ENCODE measurements at regions not wholly inside any gene's neighbourhood (a gene's known extent, or its start where the extent isn't known, plus 50 kb on each side); places are given as distances from the start of the nearest gene placed in this dataset.

DNA sequence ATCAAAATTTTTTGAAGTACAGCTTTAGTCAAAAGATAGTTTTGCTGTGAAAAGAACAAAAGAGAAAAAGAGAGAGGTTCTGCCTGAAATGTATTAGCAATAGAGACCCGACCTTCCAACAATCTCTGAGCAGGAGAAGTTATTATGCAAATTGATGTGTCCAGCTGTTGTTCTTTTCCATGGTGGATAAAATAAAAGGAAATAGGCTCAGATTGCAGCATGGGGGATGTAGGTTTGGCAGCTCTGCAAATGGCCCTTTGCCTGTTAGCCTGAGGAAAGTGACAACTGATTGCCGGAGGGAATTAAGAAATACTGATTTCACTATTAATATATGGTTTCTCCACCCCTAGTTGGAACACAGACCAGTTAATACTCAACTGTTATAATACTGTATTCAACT is 1283.2 kb upstream of the NXPH2 start:
- DNase-seq (ENCODE audit: low read depth in 2 of 2): no peak

DNA sequence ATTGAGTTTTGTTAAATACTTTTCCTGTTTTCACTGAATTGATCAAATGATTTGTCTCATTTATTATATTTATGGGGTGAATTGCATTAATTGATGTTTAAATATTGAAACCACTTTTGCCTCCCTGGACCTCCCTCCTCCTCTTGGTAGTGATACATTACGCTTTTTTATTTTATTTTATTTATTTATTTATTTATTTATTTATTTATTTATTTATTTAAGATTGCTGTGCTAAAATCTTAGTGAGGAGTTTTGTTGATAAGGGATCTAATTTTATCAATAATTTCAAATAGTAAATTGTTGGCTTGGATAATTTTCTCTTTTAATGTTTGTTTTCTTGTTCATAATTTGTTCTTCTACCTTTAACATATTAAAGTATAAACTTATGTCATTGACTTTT is 1281.0 kb upstream of the NXPH2 start:
- DNase-seq (ENCODE audit: low read depth in 2 of 2): no peak

DNA sequence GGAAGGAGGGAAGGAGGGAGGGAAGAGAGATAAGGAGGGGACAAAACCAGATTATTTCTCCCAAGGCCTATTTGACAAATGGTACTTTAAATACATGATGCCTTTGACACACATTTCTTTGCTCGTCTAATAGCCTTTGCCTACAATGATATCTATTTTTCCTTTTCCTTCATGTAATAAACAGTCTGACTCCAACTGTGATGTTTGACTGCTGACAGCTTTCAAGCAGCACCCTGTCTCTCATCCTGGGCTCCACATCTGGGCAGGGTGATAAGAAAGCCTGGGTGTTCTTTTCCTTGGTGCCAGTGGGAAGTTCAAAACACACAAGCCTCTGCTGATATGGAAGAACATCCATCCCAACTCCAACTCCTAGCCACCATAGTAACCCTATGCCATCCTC is 1277.7 kb upstream of the NXPH2 start:
- DNase-seq (ENCODE audit: low read depth in 2 of 2): no peak

DNA sequence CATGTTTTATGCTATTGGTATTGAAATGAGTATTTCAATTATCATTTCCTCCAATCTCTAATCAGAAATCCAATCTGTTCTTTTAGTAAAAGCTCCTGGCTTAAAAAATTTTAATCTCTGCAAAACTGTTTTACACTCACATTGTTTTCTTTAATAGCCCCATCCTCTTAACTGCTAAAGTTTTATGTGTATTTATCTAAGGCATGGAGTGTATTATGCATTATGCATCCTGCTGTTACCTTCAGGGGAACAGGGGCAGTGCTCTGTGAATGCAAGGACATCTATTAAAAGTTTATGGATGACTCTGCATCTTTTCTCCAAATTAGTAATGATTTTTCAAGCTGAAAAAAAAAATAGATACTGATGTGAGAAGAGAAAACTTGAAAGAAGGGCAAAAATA is 1261.6 kb upstream of the NXPH2 start:
- DNase-seq (ENCODE audit: low read depth in 2 of 2): no peak

DNA sequence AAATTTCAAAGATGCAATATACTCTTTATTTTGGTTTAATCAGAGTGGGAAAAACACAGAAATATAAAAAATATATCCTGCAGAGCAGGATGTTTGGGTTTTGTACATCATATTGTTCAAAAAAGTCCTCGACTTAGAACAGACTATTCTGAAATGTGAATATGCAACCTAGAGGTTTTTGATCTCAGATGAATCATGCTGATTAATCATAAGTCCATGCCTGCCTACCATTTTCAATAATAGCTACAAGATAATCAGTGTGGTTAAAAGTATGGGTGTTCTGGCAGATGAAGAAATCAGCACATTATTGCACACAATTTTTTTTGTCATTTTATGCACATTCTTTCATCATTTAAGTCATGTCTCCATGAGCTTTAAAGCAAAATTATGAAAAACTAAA is 1261.0 kb upstream of the NXPH2 start:
- DNase-seq (ENCODE audit: low read depth in 2 of 2): no peak

DNA sequence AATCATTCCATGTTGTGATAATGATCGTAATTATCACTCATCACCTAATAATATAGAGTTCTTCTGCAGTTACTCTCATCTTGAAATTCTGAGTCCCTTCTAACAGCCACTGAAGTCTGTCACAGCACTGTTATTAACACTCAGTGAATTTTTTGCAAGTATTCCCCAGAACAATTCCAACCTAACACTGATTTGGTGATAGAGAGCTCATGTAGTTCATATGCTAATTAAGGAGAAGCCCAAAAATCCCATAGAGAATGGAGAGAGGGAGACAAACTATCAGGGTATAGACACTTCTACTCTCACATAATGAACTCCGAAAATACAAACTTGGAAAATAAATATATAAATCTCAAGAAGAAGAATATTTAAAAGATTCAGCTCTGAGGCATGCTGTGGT is 1253.4 kb upstream of the NXPH2 start:
- no peak for DNase-seq (ENCODE audit: low read depth in 2 of 2)

DNA sequence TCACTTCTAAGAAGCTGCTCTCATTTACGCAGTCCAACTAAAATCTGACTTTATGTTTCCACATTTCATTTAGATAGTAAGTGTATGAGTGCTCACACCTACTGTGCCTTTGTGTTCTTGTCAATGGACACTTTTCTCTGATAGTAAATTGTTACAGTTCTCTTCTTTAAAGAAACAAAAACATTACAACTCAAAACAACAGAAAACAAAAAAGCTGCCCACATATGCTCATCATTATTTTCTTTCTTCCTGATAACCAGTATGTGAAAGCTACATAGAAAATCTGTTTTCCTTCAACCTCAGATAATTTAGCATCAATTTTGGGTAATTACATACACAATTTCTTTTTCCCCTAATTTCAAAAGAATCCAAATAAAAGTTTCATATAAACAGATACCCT is 1247.8 kb upstream of the NXPH2 start:
- DNase-seq (ENCODE audit: low read depth in 2 of 2): no peak

DNA sequence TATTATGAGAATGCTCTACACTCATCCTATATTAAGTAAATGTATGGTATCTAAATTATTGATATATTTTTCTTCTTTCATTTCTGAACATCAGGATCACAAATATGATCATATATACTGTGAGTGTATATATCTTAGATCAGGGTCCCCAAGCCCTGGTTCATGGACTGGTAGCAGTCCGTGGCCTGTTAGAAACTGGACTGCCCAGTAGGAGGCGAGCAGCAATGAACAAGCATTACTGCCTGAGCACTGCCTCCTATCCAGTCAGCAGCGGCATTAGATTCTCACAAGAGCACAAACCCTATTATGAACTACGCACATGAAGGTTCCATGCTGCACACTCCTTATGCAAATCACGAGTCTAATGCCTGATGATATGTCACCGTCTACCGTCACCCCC is 1247.1 kb upstream of the NXPH2 start:
- no peak for DNase-seq (ENCODE audit: low read depth in 2 of 2)

DNA sequence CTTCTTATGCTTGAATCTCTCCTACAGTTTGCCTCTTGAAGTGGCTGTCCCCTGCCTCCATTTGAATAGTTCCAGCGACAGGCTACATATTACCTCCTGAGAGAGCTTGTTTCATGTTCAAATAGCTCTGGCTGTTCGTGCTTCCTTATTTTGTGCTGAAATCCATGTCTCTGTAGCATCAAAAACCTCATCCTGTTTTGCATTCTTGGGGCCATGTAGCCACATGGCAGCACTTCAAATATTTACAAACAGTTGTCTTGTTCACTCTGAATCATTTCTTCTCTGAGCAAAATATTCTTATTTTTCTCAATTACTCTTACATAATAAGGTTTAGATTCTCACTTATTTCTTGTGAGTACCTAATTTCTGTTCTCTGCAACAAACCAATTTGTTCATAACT is 1243.1 kb upstream of the NXPH2 start:
- no peak for DNase-seq (ENCODE audit: low read depth in 2 of 2)

DNA sequence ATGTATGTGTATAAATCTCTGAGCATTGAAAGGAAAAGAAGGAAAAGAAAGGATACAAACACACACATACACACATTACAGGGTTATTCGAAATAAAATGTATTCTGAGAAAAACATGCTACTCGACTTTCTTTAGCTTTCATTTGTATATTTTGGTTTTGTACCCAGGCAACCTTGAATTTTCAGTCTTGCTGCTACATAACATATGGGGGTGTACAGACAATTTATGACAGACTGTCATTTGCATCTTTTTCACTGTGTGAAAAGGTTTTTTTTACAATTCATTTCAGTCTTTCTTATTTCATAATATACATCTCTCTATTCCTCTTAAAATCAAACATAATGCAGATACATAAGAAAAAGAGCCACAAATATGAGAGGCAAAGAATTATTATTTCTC is 1238.4 kb upstream of the NXPH2 start:
- DNase-seq (ENCODE audit: low read depth in 2 of 2): no peak

DNA sequence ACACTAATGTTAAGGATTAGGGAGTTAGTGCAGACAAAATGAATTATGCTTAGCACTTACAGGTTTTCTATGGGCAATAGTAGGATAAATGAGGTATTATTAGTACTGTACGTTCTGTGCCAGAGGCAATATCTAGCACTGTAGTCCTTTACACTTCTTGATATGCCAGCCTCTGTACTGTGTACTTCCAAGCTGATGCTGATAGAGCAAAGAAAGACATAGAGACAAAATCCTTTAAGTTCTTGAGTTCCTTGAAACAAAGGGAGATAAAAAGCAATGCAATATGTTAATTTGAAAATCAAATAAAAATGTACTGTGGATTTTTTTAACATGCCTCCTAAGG is 1234.0 kb upstream of the NXPH2 start:
- DNase-seq (ENCODE audit: low read depth in 2 of 2): no peak

DNA sequence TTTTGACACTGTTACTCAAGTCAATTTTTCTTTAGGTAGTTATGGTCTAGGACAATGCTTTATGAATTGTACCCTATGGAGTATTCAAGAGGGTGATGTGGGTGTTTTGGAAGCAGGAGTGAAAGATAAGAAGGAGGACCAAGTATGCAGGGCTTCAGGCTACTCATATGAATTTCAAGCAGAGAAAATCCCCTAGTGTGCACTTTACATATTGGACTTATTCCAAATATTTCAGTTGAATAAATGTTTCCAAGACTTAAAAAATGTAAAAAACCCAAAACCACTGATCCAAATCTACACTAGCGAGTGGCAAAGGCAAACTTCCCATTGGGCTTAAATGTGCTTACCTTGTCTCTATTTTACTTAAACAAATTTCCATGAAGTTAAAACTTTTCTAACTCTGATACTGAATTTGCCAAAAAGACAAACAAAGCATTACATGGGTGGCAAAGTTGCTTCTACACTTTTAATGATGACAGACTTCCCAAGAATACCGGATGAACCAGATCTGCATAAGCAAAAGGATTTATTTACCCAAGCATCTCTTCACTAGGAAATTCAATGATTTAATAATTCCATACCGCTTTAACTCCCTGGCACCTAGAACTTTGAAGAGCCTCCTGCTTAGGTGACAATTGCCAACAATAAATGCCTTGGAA is 1233.5 kb upstream of the NXPH2 start:
- no peak for DNase-seq (ENCODE audit: low read depth in 2 of 2)

DNA sequence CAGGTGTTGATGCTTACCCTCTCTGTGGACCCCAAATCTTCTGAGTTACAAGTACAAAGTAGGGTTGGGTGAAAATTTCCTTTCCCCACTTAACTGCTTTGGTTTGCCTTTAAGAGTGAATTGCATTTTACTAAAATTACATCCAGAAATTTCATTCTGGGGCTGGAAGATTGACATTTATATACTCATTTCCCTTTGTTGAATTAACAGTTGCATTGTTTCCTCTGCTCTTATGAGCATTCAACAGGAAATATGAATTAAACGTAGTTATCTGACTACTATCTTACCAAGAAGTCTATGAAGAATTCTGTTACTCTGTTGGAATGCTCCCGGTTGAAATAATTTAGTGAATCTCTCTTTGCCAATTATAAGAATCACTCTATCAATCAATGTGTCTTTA is 1231.1 kb upstream of the NXPH2 start:
- no peak for DNase-seq (ENCODE audit: low read depth in 2 of 2)

DNA sequence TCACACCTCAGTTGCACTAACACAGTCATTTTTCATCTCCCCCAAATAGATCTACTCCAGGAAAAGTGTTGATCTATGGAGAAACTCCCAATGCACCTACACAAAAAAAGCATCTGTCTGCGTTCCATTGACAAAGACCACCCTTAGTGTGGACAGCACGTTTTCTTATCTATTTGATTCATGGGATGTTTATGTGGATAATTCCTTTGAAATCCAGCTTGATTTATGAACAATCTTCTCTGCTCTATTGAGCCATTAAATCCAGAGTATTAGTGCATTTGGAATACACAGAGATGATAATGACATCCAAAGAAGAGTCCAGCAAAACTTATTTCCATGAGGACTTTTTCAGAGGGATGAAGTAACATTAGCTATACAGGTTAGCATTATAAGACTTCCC is 1221.9 kb upstream of the NXPH2 start:
- no peak for DNase-seq (ENCODE audit: low read depth in 2 of 2)

DNA sequence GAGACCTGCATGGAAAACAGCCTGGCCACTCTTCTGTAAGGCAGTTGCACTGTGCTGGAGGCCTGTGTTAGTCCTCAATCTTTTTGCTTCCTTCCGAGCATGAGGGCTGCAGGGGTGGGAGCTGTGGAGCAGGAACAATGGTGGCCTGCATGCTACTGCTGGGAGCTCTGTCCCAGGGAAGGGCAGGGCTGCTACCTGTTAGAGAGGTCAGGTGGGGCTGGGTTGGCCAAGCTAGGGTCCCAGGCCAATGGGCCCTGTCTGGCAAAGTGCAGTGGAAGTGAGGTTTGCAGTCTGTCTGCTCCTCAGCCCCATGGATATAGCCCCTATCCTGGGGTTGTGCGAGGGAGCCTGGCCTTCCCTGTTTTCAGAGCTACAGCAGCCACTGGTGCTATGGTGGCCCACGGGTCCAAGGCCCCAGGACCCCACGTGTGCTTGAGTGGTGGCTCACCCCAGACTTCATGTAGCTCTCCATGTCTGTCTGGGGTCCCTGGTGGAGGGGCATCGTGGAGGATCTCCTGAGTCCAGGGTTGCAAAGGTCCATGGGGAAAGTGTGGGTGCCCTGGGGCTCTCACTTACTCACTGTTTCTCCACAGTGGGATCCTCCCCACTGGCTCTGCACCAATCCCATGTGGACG is 1212.6 kb upstream of the NXPH2 start:
- DNase-seq (ENCODE audit: low read depth in 2 of 2): no peak

DNA sequence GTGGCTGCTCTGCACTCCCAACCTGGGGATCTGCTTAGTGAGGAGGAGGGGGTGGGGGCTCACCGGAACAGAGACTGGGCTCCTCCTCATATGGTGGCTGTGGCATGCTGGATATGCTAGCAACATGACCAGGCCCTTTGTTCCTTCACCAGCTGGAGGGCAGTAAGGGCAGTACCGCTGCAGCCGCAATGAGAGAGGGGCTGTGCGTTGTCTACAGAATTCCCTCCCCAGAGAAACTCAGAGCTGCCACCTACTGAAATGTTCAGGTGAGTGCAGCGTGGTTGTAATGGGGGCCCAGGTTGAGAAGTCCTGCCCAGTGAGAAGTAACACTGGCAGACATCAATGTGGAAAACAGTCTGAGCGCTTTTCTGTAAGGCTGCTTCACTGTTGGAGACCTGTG is 1211.9 kb upstream of the NXPH2 start:
- no peak for DNase-seq (ENCODE audit: low read depth in 2 of 2)

DNA sequence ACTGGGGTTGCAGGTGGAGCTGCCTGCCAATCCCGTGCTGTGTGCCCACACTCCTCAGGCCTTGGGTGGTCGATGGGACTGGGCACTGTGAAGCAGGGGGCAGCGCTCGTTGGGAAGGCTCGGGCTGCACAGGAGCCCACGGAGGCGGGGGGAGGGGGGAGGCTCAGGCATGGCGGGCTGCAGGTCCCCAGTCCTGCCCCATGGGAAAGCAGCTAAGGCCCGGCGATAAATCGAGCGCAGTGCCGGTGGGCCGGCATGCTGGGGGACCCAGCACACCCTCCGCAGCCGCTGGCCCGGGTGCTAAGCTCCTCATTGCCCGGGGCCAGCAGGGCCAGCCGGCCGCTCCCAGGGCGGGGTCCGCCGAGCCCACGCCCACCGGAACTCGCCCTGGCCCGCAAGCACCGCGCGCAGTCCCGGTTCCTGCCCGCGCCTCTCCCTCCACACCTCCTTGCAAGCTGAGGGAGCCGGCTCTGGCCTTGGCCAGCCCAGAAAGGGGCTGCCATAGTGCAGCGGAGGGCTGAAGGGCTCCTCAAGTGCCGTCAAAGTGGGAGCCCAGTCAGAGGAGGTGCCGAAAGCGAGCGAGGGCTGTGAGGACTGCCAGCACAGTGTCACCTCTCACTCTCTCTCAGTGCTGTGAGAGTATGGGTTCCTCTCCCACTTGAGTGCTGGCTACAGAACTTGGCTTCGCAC is 1210.6 kb upstream of the NXPH2 start:
- no peak for DNase-seq (ENCODE audit: low read depth in 2 of 2)

DNA sequence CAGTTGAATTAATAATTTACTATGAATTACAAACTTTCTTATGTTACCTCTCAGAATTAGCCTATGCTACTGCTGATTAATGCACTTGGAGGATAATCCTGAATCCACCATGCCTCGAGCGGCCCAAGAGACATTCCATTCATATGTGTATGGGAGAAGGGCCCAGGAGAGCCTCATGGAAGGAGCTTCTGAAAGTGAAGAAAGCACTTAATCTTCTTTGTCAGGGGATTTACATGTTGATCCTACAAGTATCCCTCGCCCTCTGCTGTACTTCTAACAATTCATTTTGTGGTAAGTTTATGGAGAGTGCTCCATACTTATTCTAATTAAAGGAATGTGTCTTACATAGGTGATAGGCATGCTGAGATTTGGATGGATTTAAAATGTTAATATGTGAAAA is 1189.1 kb upstream of the NXPH2 start:
- no peak for DNase-seq (ENCODE audit: low read depth in 2 of 2)

DNA sequence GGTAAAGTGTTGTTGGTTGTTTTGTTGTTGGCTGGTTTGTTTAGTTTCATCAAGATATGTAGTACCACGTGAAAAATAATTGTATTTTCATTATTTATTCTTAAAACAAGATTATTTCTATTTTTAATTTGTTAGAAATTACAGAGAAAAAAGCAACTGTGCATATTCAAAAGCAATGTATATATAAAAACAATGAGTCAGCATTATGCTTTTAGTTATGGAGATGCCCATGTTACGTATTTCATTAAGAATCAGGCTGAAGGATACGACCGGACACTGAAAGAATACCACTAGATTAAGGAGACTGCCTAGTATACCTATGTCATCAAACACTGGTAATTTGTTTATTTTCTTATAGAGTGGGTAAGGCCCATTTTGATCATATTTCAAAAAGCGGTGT is 1188.4 kb upstream of the NXPH2 start:
- no peak for DNase-seq (ENCODE audit: low read depth in 2 of 2)

DNA sequence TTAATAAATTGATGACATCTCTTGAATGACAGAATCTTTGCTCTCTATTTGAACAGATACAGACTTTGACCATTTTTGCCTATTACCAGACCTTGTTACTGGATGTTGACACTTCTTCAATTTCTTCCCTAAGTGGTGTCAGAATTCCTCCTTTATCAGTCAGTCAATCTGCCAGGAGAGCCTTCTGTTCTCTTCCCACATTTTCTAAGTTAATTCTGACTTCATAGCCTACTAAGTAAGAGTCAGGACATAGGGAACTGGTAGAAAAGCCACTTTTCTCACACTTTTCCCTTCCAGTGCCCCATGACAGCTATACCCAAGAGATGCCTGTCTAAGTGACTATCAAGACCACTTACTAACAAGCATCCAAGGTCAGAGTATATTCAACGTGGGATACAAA is 1187.5 kb upstream of the NXPH2 start:
- no peak for DNase-seq (ENCODE audit: low read depth in 2 of 2)

DNA sequence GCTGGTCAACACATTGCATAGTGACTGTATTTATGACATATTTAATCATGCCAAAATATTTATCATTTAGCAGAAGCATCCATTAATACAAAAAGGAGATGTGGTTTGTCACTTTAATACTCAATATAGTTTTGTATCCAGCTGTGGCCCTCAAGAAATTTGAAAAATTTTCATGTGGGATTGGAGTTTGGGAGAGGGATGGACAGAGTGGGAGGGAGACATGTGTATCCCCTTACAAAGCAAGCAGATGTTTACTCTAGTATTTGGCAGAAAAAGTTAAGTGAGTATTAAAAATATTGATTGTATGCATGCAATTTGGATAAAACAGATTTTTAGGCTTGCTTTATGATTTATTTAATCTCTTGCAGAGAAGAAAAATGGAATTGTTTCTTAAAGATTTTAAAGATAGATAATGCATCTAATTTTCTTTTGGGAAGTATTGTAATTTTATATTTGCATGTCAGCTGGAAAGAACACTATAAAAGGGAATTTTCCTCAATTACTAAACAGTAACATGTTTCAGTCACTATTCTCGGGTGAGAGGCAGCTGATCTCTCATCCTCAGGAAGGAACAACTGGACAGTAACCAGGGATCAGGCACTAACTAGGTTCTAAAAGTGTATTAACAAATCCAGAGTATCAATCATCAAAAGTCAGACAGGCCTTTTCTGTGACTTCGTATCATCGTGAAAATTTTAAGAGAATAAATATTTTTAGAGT is 1184.7 kb upstream of the NXPH2 start:
- DNase-seq (ENCODE audit: low read depth in 2 of 2): no peak

DNA sequence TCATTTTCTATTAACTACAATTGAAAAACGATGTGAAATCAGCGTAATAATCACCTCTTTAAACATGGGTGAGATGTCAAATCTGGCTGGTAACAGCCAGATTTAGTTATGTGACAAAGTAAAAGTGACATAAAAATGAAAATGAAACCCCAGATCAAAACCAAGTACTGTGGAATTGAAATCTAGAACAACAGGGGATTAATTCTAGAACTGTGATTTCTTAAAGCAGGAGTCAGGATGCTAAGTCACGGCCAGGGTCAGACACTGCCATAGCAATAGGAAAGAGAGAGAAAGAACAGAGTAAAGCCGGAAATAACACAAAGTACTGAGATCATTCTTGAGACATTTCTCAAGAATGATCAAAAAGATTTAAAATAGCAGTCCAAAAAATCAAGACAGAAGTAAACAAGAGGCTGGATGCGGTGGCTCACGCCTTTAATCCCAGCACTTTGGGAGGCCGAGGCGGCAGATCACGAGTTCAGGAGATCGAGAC is 1183.7 kb upstream of the NXPH2 start:
- peak in 1 of 2 donors; percentile 56 for DNase-seq (ENCODE audit: low read depth in 2 of 2)
